Neural crest cell (in vitro differentiated cells): ENCODE measurements at regions not wholly inside any gene's neighbourhood (a gene's known extent, or its start where the extent isn't known, plus 50 kb on each side); places are given as distances from the start of the nearest gene placed in this dataset.

ENCODE experiments used
- DNase-seq: peaks from one replicate; pipeline ENCODE4 v3.0.0; 2021; ENCODE audit warnings: low read depth, mixed read lengths, low spot score
- H3K27ac Mint-ChIP-seq: one replicate; pipeline ENCODE4 v1.8.0; 2021; ENCODE audit warnings: mild to moderate bottlenecking, mixed read lengths; ENCODE audit not compliant: unreplicated experiment
- H3K27me3 Mint-ChIP-seq: 2 replicates; pipeline ENCODE4 v1.8.0; 2021; ENCODE audit warnings: low read depth, mild to moderate bottlenecking, mixed read lengths
- H3K36me3 Mint-ChIP-seq: 2 replicates; pipeline ENCODE4 v1.8.0; 2021; ENCODE audit warnings: low read depth, mild to moderate bottlenecking, mixed read lengths
- H3K4me1 Mint-ChIP-seq: 2 replicates; pipeline ENCODE4 v1.8.0; 2021; ENCODE audit warnings: mixed read lengths
- H3K4me3 Mint-ChIP-seq: one replicate; pipeline ENCODE4 v1.8.0; 2021; ENCODE audit warnings: mild to moderate bottlenecking, mixed read lengths
- H3K9me3 Mint-ChIP-seq: 2 replicates; pipeline ENCODE4 v1.8.0; 2021; ENCODE audit warnings: mixed read lengths
- CTCF ChIP-seq: fragments of 200-600 bp; sonication (generic); conservative IDR thresholded peaks from 2 replicates; pipeline ENCODE4 v1.5.0; 2021; ENCODE audit warnings: antibody characterized with exemption, mild to moderate bottlenecking

GRCh38 chr3:70870576-70870975 is 558.1 kb upstream of the MDFIC2 start:
- H3K4me3 Mint-ChIP-seq: no peak overlapping the region
- H3K36me3 Mint-ChIP-seq: peaks cover 2% of the 10 kb centered on the region
- H3K27ac Mint-ChIP-seq: no peak overlapping the region
- DNase-seq: no peak
- peaks cover 16% of the 10 kb centered on the region for H3K9me3 Mint-ChIP-seq
- no peaks in the 10 kb centered on the region for H3K27me3 Mint-ChIP-seq
- H3K4me1 Mint-ChIP-seq: no peaks in the 10 kb centered on the region
- no peak for TF ChIP-seq CTCF

GRCh38 chr3:70868561-70868960 is 556.1 kb upstream of the MDFIC2 start:
- Mint-ChIP-seq H3K4me1 (no peaks in the 10 kb centered on the region), H3K9me3 (peaks cover 21% of the 10 kb centered on the region), H3K36me3 (peaks cover 2% of the 10 kb centered on the region), H3K27me3 (no peaks in the 10 kb centered on the region), H3K4me3 (no peak overlapping the region), H3K27ac (no peak overlapping the region)
- TF ChIP-seq CTCF: no peak
- DNase-seq: no peak

GRCh38 chr3:70863049-70863448 is 550.6 kb upstream of the MDFIC2 start:
- Mint-ChIP-seq H3K27me3 (no peaks in the 10 kb centered on the region), H3K27ac (no peak overlapping the region), H3K4me3 (no peak overlapping the region), H3K4me1 (no peaks in the 10 kb centered on the region), H3K36me3 (no peaks in the 10 kb centered on the region), H3K9me3 (peaks cover 8% of the 10 kb centered on the region)
- no peak for TF ChIP-seq CTCF
- no peak for DNase-seq

- Mint-ChIP-seq H3K27ac (no peak overlapping the region), H3K36me3 (no peaks in the 10 kb centered on the region), H3K27me3 (no peaks in the 10 kb centered on the region), H3K4me3 (no peak overlapping the region), H3K4me1 (no peaks in the 10 kb centered on the region), H3K9me3 (peaks cover 5% of the 10 kb centered on the region)
- no peak for DNase-seq
- no peak for TF ChIP-seq CTCF
These were observed 549.4 kb upstream of the MDFIC2 start for GRCh38 chr3:70861855-70862254.

- no peaks in the 10 kb centered on the region for H3K27me3 Mint-ChIP-seq
- H3K27ac Mint-ChIP-seq: no peak overlapping the region
These were observed 548.8 kb upstream of the MDFIC2 start for GRCh38 chr3:70861234-70861633.

More at GRCh38 chr3:70861234-70861633, 548.8 kb upstream of the MDFIC2 start:
- Mint-ChIP-seq H3K9me3 (peaks cover 5% of the 10 kb centered on the region), H3K4me1 (no peaks in the 10 kb centered on the region), H3K4me3 (no peak overlapping the region), H3K36me3 (no peaks in the 10 kb centered on the region)
- no peak for DNase-seq
- no peak for TF ChIP-seq CTCF
